ENCODE measurements at regions not wholly inside any gene's neighbourhood (a gene's known extent, or its start where the extent isn't known, plus 50 kb on each side); places are given as distances from the start of the nearest gene placed in this dataset.

- TF ChIP-seq, protein P1, sequence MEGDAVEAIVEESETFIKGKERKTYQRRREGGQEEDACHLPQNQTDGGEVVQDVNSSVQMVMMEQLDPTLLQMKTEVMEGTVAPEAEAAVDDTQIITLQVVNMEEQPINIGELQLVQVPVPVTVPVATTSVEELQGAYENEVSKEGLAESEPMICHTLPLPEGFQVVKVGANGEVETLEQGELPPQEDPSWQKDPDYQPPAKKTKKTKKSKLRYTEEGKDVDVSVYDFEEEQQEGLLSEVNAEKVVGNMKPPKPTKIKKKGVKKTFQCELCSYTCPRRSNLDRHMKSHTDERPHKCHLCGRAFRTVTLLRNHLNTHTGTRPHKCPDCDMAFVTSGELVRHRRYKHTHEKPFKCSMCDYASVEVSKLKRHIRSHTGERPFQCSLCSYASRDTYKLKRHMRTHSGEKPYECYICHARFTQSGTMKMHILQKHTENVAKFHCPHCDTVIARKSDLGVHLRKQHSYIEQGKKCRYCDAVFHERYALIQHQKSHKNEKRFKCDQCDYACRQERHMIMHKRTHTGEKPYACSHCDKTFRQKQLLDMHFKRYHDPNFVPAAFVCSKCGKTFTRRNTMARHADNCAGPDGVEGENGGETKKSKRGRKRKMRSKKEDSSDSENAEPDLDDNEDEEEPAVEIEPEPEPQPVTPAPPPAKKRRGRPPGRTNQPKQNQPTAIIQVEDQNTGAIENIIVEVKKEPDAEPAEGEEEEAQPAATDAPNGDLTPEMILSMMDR (IDR thresholded peaks at IDR 0.05) = no peak
- Histone ChIP-seq H3K27me3 (no peaks in the 10 kb centered on the region), H3K36me3 (no peaks in the 10 kb centered on the region), H3K9me3 (no peaks in the 10 kb centered on the region), H3K4me1 (no peaks in the 10 kb centered on the region), H3K27ac (no peak overlapping the region), H3K4me3 (no peak overlapping the region)
- ATAC-seq = no peak
- DNase-seq = no peak
- intact Hi-C loops (cut with DNase I) = no loop called here
These were observed 272.7 kb upstream of the FLRT2 start for GRCh38 chr14:85257287-85257686.

DNA sequence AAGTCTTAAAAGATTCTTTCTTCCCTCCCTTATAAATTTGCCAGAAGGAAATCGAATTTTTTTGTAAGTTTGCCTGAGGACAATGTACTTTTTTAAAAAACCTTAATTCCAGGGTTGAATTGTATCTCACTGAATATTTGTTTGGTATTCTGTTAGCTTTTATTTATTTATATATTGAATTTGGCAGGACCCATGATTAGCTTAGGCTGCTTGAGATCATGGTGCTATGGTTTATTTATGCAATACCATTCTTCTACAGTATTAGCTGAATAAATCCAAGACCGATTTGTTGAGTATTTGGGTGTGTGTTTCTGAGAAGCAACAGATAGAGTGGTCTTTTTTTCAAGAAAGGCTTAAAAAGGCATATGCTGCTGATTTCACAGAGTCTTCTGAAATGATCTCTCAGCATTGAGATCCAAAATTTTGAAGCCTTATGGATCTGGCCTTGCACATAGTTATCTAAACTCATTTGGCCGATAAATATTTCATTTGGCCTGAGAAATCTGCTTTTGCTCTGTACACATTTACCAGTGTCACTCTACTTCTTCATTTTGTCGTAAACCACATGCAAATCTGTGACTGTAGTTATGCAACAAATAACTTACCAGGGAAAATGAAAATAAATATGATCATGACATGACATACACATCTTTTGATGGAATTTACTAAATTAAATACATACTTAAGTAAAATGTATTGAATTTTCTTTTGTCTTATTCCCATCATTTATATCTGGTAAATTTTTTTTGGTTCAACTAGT, 265.8 kb upstream of the FLRT2 start:
- TF ChIP-seq, protein P1 (IDR thresholded peaks at IDR 0.05) = no peak
- no peak for ATAC-seq
- Histone ChIP-seq H3K4me1 (no peaks in the 10 kb centered on the region), H3K36me3 (no peaks in the 10 kb centered on the region), H3K4me3 (no peak overlapping the region), H3K27ac (no peak overlapping the region), H3K9me3 (no peaks in the 10 kb centered on the region), H3K27me3 (no peaks in the 10 kb centered on the region)
- no peak for DNase-seq
- intact Hi-C loops (cut with DNase I) = no loop called here

DNA sequence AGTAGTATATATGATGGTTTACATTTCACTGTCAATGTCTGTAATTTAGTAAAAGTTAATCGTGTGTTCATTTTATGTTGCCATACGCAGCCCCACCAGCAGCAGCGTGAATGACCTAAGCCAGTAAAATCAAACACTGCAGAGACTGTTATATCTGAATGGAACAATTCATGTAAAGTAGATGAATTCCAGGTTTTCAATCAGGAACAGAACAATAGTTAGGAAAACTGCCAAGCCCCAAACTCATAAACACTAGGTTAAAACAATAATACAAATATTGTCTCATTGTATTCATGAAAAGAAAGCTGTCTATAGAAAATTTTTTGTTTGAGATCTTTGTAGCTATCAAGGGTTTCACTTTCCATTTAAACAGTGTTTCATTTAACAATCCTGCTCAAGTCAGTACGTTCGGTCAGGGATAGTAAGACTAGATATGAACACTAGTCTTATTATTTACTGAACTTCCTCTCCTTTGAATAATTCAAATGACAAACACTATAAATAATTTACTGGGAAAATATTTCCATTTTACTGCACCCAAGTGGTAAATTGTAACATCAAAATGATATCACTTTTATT, 256.8 kb upstream of the FLRT2 start:
- Histone ChIP-seq H3K9me3 (no peaks in the 10 kb centered on the region), H3K27ac (no peak overlapping the region), H3K4me1 (no peaks in the 10 kb centered on the region), H3K4me3 (no peak overlapping the region), H3K36me3 (no peaks in the 10 kb centered on the region), H3K27me3 (no peaks in the 10 kb centered on the region)
- TF ChIP-seq, protein P1 (IDR thresholded peaks at IDR 0.05) = no peak
- intact Hi-C loops (cut with DNase I) = no loop called here
- ATAC-seq (no peak), DNase-seq (no peak)

DNA sequence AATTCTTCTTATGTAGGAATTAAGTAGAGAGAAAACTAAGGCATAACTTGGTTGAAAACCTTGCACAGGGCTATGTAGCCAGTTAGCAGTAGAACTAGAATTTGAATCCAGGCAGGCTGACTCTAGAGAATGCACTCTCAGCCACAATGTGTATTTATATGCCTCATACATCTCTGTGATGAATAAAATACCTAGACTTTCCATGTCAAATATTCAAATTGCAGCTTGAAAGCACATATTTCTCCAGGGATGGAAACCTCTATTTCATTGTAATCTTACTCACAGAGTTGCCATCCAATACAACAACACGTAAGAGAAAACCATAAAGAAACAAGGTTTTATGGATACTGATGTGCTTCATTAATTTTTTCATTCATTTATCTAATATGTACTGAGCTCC, 256.0 kb upstream of the FLRT2 start:
- ATAC-seq (no peak), DNase-seq (no peak)
- Histone ChIP-seq H3K4me3 (no peak overlapping the region), H3K9me3 (no peaks in the 10 kb centered on the region), H3K27me3 (no peaks in the 10 kb centered on the region), H3K27ac (no peak overlapping the region), H3K36me3 (no peaks in the 10 kb centered on the region), H3K4me1 (no peaks in the 10 kb centered on the region)
- TF ChIP-seq, protein P1 (IDR thresholded peaks at IDR 0.05) = no peak
- intact Hi-C loops (cut with DNase I) = no loop called here

DNA sequence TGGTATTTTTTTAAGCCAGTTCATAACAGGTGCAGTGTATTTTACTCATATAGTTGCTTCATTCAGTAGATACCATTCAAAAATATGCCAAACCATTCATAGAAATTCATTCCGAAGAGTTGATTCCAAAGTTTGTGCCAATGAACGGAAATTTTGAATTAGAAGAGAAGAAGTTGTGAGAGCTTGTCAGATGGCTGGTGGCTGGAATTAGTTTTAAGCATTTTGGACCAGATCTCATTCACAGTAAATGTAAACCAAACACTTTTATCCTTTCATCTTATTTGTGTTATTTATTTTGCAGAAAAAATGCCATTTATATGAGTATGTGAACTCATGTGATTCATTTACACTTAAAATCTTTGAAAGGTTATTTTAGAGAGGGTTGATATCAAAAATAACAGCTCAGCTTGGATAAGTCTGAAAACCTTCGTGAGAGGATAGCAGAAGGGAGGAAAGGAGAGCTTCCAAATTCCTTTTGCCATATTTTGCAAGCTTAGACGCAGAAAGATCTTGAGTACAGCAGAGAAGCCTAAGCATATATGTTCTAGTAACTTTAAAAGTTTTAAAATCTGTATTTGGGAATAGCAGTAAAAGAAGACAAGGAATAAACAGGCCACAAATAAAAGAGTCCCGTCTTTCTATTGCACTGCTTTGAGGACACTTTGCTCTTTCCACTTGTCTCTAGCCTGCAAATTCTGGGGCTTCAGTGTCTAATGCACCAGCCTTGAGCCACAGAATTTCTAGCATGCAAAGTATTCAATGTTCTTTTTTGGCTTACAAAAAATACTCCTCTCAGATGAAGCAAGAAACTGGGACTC, 253.6 kb upstream of the FLRT2 start:
- H3K27me3 ChIP-seq = no peaks in the 10 kb centered on the region
- H3K4me3 ChIP-seq = no peak overlapping the region
- no peaks in the 10 kb centered on the region for H3K36me3 ChIP-seq
- intact Hi-C loops (cut with DNase I) = no loop called here
- ATAC-seq = no peak
- no peaks in the 10 kb centered on the region for H3K9me3 ChIP-seq
- DNase-seq = no peak
- H3K27ac ChIP-seq = no peak overlapping the region
- TF ChIP-seq, protein P1 (IDR thresholded peaks at IDR 0.05) = no peak
- no peaks in the 10 kb centered on the region for H3K4me1 ChIP-seq
